Neuronal stem cell (in vitro differentiated cells): ENCODE measurements at regions not wholly inside any gene's neighbourhood (a gene's known extent, or its start where the extent isn't known, plus 50 kb on each side); places are given as distances from the start of the nearest gene placed in this dataset.
"Not testable (repeated sequence)": the region's sequence is repeated elsewhere in the genome, so short reads cannot be mapped to it uniquely, and the experiment has no call there.

ENCODE experiments used
- DNase-seq: peaks from one replicate; pipeline ENCODE4 v3.0.0-alpha.2; 2013; ENCODE audit warnings: low spot score
- H2AFZ ChIP-seq: one replicate; pipeline ENCODE4 v1.6.1; 2013; ENCODE audit warnings: mild to moderate bottlenecking, low read length, inconsistent platforms
- H2AK5ac ChIP-seq: 2 replicates; pipeline ENCODE4 v1.6.1; 2013; ENCODE audit warnings: low read depth, mild to moderate bottlenecking, inconsistent platforms, low read length, moderate library complexity, mixed read lengths
- H2BK120ac ChIP-seq: 2 replicates; pipeline ENCODE4 v1.6.1; 2013; ENCODE audit warnings: low read depth, mild to moderate bottlenecking, inconsistent platforms, low read length, moderate library complexity, mixed read lengths
- H2BK12ac ChIP-seq: one replicate; pipeline ENCODE4 v1.6.1; 2013; ENCODE audit warnings: low read length, inconsistent platforms
- H2BK15ac ChIP-seq: 2 replicates; pipeline ENCODE4 v1.6.1; 2013; ENCODE audit warnings: mild to moderate bottlenecking, low read length, inconsistent platforms, mixed read lengths
- H2BK5ac ChIP-seq: one replicate; pipeline ENCODE4 v1.6.1; 2013; ENCODE audit warnings: inconsistent platforms, mild to moderate bottlenecking, low read length, moderate library complexity
- H3K14ac ChIP-seq: one replicate; pipeline ENCODE4 v1.6.1; 2013; ENCODE audit warnings: low read length, inconsistent platforms
- H3K18ac ChIP-seq: 2 replicates; pipeline ENCODE4 v1.6.1; 2013; ENCODE audit warnings: low read length, inconsistent platforms
- H3K23ac ChIP-seq: 2 replicates; pipeline ENCODE4 v1.6.1; 2013; ENCODE audit warnings: low read depth, mild to moderate bottlenecking, mixed read lengths, low read length, inconsistent platforms; ENCODE audit not compliant: poor library complexity
- H3K27ac ChIP-seq: replicated peaks from 3 replicates; pipeline ENCODE4 v1.5.1; 2013; ENCODE audit warnings: low read length, inconsistent platforms
- H3K27me3 ChIP-seq, 3 experiments: 2 replicates each; pipeline ENCODE4 v1.6.1; 2013; ENCODE audit warnings: low read length in 3 of 3, mild to moderate bottlenecking in 2 of 3, inconsistent platforms in 1 of 3, low read depth in 1 of 3, mixed read lengths in 1 of 3, moderate library complexity in 1 of 3; ENCODE audit not compliant: control insufficient read depth in 3 of 3, insufficient read depth in 3 of 3
- H3K36me3 ChIP-seq, 2 donors: replicated peaks in 1 of 2; 2 replicates each; pipeline ENCODE4 v1.6.1; 2013; ENCODE audit warnings: low read length in 2 of 2; ENCODE audit not compliant: control insufficient read depth in 2 of 2, insufficient read depth in 2 of 2
- H3K4ac ChIP-seq: 2 replicates; pipeline ENCODE4 v1.6.1; 2013; ENCODE audit warnings: inconsistent platforms, mild to moderate bottlenecking, low read length, moderate library complexity
- H3K4me1 ChIP-seq, 2 donors: 1 replicate in 1 of 2; 2 replicates in 1 of 2; pipeline ENCODE4 v1.6.1; 2013; ENCODE audit warnings: low read length in 2 of 2, low read depth in 1 of 2; ENCODE audit not compliant: control insufficient read depth in 2 of 2, insufficient read depth in 1 of 2
- H3K4me2 ChIP-seq: one replicate; pipeline ENCODE4 v1.6.1; 2013; ENCODE audit warnings: mild to moderate bottlenecking, low read length, inconsistent platforms; ENCODE audit not compliant: insufficient read depth, poor library complexity, severe bottlenecking
- H3K4me3 ChIP-seq, 2 donors: 2 replicates each; pipeline ENCODE4 v1.5.1; 2013; ENCODE audit warnings: low read length in 2 of 2, mild to moderate bottlenecking in 2 of 2, inconsistent platforms in 1 of 2, moderate library complexity in 1 of 2
- H3K79me1 ChIP-seq: one replicate; pipeline ENCODE4 v1.6.1; 2013; ENCODE audit warnings: low read depth, mild to moderate bottlenecking, inconsistent platforms, low read length, moderate library complexity
- H3K9ac ChIP-seq: one replicate; pipeline ENCODE4 v1.6.1; 2013; ENCODE audit warnings: mild to moderate bottlenecking, low read depth, low read length, inconsistent platforms; ENCODE audit not compliant: poor library complexity
- H3K9me3 ChIP-seq, 2 donors: replicated peaks in 1 of 2; 2 replicates each; pipeline versions ENCODE3 to v1.6.1; 2013; ENCODE audit warnings: low read length in 2 of 2, mild to moderate bottlenecking in 2 of 2, inconsistent platforms in 1 of 2, low read depth in 1 of 2, mixed read lengths in 1 of 2, moderate library complexity in 1 of 2; ENCODE audit not compliant: control insufficient read depth in 2 of 2, insufficient read depth in 1 of 2
- H4K8ac ChIP-seq: one replicate; pipeline ENCODE4 v1.6.1; 2013; ENCODE audit warnings: low read depth, mild to moderate bottlenecking, inconsistent platforms, low read length, moderate library complexity
- H4K91ac ChIP-seq: one replicate; pipeline ENCODE4 v1.6.1; 2013; ENCODE audit warnings: low read length, low read depth, mild to moderate bottlenecking, inconsistent platforms; ENCODE audit not compliant: poor library complexity
- WGBS, 2 donors: extraction: QIAGEN DNeasy Blood & Tissue Kit; methylation state at CpG; one replicate each; pipeline ENCODE4 v1.1.7; 2013; ENCODE audit warnings: missing lambda C conversion rate in 2 of 2, mixed read lengths in 1 of 2; ENCODE audit not compliant: insufficient read length in 2 of 2, insufficient replicate concordance in 1 of 2; ENCODE audit errors: extremely low coverage in 2 of 2; 5-methylcytosine and 5-hydroxymethylcytosine counted together

DNA sequence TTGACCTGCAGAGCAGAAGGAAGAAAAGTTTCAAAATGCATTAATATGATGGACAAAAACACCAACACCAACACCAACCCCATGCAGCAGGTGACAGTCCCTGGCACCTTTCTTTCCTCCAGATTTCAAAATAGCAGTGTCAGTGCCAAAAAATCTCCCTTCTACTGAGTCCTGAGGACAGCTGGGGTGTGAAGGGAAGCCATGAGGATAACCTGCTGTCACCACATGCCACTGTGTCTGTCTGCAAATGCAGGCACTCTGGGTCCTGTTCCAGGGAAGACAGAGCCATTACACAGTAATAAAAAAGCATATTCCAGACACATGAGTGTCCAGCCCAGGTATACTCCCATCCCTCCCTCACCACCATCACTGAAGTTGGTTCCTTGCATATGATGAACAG is 187.5 kb downstream of the BMP15 start:
- no peak overlapping the region for H2BK15ac ChIP-seq
- H3K14ac ChIP-seq, result no peak overlapping the region

DNA sequence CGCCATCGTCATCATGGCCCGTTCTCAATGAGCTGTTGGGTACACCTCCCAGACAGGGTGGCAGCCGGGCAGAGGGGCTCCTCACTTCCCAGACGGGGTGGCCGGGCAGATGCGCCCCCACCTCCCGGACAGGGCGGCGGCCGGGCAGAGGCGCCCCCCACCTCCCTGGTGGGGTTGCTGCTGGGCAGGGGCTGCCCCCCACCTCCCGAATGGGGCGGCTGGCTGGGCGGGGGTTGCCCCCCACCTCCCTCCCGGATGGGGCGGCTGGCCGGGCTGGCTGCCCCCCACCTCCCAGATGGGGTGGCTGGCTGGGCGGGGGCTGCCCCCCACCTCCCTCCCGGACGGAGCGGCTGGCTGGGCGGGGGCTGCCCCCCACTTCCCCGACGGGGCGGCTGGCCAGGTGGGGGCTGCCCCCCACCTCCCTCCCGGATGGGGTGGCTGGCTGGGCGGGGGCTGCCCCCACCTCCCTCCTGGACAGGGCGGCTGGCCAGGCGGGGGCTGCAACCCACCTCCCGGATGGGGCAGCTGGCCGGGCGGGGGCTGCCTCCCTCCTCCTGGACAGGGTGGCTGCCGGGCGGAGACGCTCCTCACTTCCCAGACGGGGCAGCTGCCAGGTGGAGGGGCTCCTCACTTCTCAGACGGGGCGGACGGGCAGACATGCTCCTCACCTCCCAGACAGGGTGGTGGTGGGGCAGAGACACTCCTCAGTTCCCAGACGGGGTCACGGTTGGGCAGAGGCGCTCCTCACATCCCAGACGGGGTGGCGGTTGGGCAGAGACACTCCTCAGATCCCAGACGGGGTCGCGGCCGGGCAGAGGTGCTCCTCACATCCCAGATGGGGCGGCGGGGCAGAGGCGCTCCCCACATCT is 208.8 kb downstream of the BMP15 start:
- H2AK5ac ChIP-seq, H3K27ac ChIP-seq, H3K18ac ChIP-seq, H2BK5ac ChIP-seq, H3K36me3 ChIP-seq, H3K9me3 ChIP-seq, H3K27me3 ChIP-seq, H3K79me1 ChIP-seq, H3K4me1 ChIP-seq, H2BK120ac ChIP-seq, H4K8ac ChIP-seq, H2BK12ac ChIP-seq, DNase-seq, H4K91ac ChIP-seq, H3K9ac ChIP-seq, H3K4ac ChIP-seq, H3K4me3 ChIP-seq, H3K14ac ChIP-seq, H2AFZ ChIP-seq, H2BK15ac ChIP-seq, H3K4me2 ChIP-seq, H3K23ac ChIP-seq: not testable (repeated sequence)
- no CpG with 5 or more reads among the region's 52 CpGs for WGBS, 2 donors

More for the DNA sequence above, 187.5 kb downstream of the BMP15 start:
- H3K4ac ChIP-seq, result no peak overlapping the region
- no peak overlapping the region for H2AFZ ChIP-seq
- no peak overlapping the region for H2BK12ac ChIP-seq
- no peak overlapping the region for H3K23ac ChIP-seq
- H3K36me3 ChIP-seq, result no peaks in the 10 kb centered on the region
- H3K9ac ChIP-seq, result no peak overlapping the region
- H3K4me1 ChIP-seq, result no peaks in the 10 kb centered on the region
- no peak overlapping the region for H3K27ac ChIP-seq
- peaks cover 0 to 3% (median 0%) of the 10 kb centered on the region in 3 experiments for H3K27me3 ChIP-seq
- no peak overlapping the region for H4K8ac ChIP-seq
- H4K91ac ChIP-seq, result no peak overlapping the region
- H3K4me2 ChIP-seq, result no peak overlapping the region
- H3K18ac ChIP-seq, result no peak overlapping the region
- no peak for DNase-seq
- no peak overlapping the region for H3K4me3 ChIP-seq
- H2AK5ac ChIP-seq, result no peak overlapping the region
- H3K9me3 ChIP-seq, result no peaks in the 10 kb centered on the region
- no peak overlapping the region for H2BK120ac ChIP-seq
- H2BK5ac ChIP-seq, result no peak overlapping the region
- H3K79me1 ChIP-seq, result no peaks in the 10 kb centered on the region

DNA sequence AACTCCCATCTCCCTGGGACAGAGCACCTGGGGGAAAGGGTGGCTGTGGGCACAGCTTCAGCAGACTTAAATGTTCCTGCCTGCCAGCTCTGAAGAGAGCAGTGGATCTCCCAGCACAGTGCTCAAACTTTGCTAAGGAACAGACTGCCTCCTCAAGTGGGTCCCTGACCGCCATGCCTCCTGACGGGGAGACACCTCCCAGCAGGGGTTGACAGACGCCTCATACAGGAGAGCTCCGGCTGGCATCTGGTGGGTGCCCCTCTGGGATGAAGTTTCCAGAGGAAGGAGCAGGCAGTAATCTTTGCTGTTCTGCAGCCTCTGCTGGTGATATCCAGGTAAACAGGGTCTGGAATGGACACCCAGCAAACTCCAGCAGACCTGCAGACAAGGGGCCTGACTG is 206.9 kb upstream of the NUDT10 start:
- not testable (repeated sequence) for H3K27ac ChIP-seq, H2BK120ac ChIP-seq, H3K18ac ChIP-seq, H3K27me3 ChIP-seq, H3K79me1 ChIP-seq, H3K4me1 ChIP-seq, H4K91ac ChIP-seq, H4K8ac ChIP-seq, H2AK5ac ChIP-seq, H3K23ac ChIP-seq, H3K4me3 ChIP-seq, H3K14ac ChIP-seq, H3K4ac ChIP-seq, H3K9me3 ChIP-seq, H2AFZ ChIP-seq, H2BK12ac ChIP-seq, H2BK15ac ChIP-seq, DNase-seq, H3K4me2 ChIP-seq, H3K36me3 ChIP-seq, H2BK5ac ChIP-seq, H3K9ac ChIP-seq
- WGBS, 2 donors, result no CpG with 5 or more reads among the region's 4 CpGs

DNA sequence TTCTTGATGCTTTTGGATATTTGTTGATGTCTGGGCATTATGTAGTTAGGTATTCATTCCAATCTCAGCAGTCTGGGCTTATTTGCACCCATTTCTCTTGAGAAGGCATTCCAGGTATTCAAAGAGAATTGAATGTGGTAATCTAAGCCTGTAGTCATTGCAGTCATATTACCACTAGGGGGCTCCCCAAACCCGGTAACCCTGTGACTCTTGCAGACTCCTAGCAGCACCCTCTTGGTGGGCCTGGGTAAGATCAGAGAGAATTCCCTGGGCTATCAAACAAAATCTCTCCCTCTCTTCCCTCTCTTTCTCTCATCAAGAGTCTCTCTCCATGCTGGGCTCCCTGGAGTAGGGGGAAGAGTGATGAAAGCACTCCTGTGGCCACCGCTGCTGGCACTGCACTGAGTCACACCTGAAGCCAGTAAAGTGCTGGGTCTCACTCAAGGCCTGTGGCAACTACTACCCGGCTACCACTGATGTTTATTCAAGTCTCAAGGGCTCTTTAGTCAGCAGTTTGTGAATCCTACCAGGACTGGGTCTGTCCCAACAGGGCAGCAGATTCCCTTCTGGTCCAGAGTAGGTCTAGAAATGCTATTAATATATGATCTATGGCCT is 187.7 kb upstream of the NUDT10 start:
- Histone ChIP-seq H3K18ac (no peak overlapping the region), H3K4me2 (no peak overlapping the region), H3K79me1 (no peaks in the 10 kb centered on the region), H2BK12ac (no peak overlapping the region), H2BK5ac (no peak overlapping the region), H3K36me3 (no peaks in the 10 kb centered on the region), H3K23ac (no peak overlapping the region), H3K4me1 (no peaks in the 10 kb centered on the region), H4K91ac (no peak overlapping the region), H3K27ac (no peak overlapping the region), H3K14ac (no peak overlapping the region), H3K4me3 (no peak overlapping the region), H4K8ac (no peak overlapping the region), H2BK15ac (no peak overlapping the region), H3K27me3 (no peaks in the 10 kb centered on the region), H2AK5ac (no peak overlapping the region), H2AFZ (no peak overlapping the region), H3K9me3 (no peaks in the 10 kb centered on the region), H3K4ac (no peak overlapping the region), H3K9ac (no peak overlapping the region), H2BK120ac (no peak overlapping the region)
- no CpG with 5 or more reads among the region's 3 CpGs for WGBS, 2 donors
- DNase-seq, result peak; percentile 45
